SW480 (cell line): ENCODE measurements at regions not wholly inside any gene's neighbourhood (a gene's known extent, or its start where the extent isn't known, plus 50 kb on each side); places are given as distances from the start of the nearest gene placed in this dataset.
"Not testable (repeated sequence)": the region's sequence is repeated elsewhere in the genome, so short reads cannot be mapped to it uniquely, and the experiment has no call there.

Experiments
- DNase-seq: peaks from one replicate; pipeline ENCODE4 v3.0.0-alpha.2; 2016; ENCODE audit warnings: low spot score

DNA sequence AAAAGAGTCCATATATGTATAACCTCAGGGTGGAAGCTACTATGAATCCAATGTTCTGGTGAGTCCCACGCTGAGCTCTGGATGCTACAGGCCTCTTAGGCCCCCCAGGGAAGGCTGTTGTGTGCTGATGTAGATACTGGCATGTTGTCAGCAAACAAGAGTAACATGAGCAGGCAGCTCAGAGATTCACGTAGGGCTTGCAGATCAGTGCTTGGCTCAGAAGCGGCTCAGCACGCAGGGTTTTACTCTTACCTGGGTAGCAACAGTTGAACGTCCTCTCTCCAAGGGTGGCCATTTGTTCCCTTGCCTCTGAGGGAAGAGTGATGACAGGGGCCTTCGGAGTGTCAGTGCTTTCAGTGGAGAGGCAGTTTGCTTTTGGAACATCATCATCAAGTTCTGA is 93.4 kb downstream of the ZFP64 start:
- no peak for DNase-seq

- DNase-seq: no peak
Measured at GRCh38 chr20:52096117-52096516, 95.5 kb downstream of the ZFP64 start.

DNA sequence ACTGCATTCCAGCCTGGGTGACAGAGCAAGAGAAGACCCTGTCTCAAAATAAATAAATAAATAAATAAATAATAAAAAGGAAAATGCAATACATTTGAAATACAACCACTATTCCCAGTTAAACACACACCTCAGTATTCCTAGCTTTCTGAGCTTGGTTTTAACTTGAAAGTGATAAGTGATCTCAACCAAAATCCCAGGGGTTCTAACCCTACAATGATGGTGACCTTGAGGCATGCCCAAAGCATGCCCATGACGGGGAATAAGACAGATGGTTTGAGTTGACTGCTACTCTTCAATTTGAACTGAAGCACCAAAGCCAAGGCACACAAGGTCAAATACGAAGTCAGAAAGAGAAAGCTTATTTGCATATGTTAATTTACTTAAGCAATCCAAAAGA is 96.9 kb downstream of the ZFP64 start:
- DNase-seq: no peak

GRCh38 chr20:52093575-52093974 is 98.0 kb downstream of the ZFP64 start:
- DNase-seq: no peak

DNA sequence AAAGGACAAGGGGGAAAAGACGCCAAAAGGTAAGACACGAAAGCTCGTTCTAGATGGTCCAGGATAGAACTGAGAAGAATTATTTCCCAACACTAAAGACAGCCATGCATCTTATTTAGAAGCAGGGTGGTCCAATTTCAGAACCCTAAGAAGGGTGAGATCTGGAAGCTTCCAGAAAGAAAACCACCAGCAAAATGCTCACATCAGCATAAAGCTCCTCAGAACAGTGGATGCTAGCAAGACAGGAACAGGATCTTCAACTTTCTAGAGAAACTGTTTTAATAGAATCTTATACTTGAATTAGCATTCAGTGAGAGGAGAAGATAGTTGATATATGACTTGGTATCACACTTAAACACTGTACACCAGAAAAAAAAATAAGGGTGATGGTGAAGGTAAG is 101.5 kb downstream of the ZFP64 start:
- DNase-seq: no peak

GRCh38 chr20:52087471-52087870 is 104.1 kb downstream of the ZFP64 start:
- no peak for DNase-seq

GRCh38 chr20:52086878-52087277 is 104.7 kb downstream of the ZFP64 start:
- DNase-seq: no peak

DNA sequence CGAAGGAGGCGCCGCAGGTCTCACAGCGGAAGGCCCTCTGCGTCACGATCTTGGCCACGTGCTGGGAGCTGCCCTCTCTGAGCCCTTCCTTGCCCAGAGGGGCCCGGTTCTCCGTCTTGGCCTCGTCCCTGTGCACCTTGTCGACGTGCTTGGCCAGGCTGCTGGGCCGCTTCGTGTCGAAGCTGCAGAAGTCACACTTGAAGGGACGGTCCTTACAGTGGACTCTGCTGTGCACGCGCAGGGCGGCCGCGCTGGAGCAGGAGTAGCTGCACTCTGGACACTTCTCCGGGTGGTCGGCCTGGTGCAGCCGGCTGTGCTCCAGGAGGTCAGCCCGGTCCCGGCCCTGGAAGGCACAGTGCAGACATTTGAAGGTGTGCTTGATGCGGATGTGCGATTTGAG is 106.9 kb downstream of the ZFP64 start:
- no peak for DNase-seq

GRCh38 chr20:52083627-52084232 is 107.8 kb downstream of the ZFP64 start:
- DNase-seq: peak; percentile 71

- DNase-seq: no peak
Measured at GRCh38 chr20:52082612-52083011, 109.0 kb downstream of the ZFP64 start.

DNA sequence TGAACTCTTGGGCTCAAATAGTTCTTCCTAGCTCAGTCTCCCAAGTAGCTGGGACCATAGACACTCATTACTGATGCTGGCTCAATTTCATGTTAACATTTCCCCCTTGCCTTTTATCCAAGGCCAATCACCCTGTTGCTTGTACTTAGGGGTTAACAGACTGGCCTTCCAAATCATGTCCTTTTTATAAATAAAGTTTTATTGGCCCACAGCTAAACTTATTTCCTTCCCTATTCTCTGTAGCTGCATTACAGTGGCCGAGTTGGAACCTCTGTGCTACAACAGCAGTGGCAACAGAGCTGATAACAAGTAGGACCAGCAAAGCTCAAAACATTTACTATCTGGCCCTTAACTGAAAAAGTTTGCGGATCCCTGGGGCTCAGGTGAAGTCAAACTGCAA is 109.8 kb downstream of the ZFP64 start:
- DNase-seq: no peak

DNA sequence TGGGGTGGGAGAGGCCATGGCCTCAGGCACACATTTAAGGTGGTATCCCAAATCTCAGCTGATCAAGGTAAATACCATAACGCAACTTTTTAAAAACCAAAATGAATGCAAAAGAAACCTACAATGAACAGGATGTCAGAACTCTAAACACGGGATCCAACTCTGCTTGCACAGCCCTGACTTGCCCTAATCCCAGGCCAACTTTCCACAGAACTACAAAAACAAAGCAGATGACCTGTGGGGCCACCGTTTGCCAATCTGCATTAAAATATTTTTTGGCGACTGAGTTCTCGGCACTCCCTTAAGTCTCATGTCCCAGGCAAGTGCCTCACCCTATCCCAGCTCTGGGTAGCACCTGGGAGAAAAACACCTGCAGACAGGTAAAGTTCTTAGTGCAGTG is 110.5 kb downstream of the ZFP64 start:
- no peak for DNase-seq

- no peak for DNase-seq
Measured at GRCh38 chr20:52078289-52078688, 113.3 kb downstream of the ZFP64 start.

- DNase-seq: no peak
Measured at GRCh38 chr20:52076164-52076563, 115.4 kb downstream of the ZFP64 start.

GRCh38 chr20:52075400-52075799 is 116.2 kb downstream of the ZFP64 start:
- no peak for DNase-seq

DNA sequence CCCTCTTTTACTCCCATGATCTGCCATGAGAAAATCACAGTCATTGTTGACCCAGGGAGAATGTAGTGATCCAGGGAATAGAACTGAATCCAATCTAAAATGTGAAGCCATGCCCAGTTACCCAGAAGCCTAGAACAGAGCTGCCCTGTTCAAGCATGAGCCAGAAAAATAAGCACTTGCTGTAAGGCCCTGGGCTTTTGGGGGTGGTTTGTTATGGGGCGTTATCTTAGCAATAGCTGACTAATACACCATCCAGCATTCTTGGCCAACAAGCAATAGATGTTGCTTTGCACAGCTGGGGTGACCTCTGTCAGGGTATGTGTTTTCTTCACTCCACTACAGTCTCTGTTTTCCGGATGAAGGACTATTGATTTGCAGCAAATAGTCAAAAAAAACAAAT is 120.4 kb downstream of the ZFP64 start:
- DNase-seq: no peak

DNA sequence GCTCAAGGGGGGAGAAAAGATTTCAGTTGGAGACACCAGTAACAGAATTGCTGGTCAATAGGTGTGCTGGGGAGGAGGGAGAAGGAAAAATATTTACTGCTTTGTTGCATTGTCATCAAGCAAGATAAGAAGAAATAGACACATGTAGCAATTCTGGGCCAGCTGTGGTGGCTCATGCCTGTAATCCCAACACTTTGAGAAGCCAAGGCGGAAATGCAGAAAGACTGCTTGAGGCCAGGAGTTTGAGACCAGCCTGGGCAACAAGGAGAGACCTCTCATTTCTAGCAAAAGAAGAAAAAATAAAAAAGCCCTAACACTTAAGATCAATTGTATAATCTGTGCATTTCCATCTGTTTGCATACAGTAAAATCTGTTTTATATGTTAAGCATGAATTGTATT is 126.6 kb downstream of the ZFP64 start:
- no peak for DNase-seq

DNA sequence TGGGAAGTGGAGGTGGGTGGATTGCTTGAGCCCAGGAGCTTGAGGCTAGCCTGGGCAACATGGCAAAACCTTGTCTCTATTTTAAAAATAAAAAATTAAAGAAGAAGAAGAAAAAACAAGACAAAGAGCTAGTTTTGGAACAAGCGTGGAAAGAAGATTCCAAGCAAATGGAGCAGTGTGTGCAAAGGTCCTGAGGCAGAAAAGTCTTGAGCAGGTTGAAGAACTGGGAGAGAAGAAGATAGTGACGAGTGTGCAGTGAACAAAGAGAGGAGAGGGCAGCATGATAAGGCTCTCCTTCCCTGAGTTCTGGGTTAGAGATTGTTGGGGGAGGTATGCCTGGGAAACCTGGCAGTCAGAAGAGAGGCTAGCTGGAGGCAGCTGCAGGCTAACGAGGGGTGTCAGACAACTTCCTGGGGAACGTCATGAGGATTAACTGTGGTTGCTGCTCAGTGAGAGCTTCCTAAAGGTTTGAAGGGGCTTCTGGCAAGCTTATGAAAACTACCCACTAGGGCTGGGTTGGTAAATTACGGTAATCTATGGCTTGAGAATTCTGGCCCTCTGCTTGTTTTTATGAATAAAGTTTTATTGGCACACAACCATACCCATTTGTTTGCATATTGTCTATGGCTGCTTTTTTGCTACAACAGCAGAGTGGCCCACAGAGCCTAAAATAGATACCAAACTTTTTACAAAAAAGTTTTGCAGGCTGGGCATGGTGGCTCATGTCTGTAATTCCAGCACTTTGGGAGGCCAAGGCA is 128.9 kb downstream of the ZFP64 start:
- no peak for DNase-seq

DNA sequence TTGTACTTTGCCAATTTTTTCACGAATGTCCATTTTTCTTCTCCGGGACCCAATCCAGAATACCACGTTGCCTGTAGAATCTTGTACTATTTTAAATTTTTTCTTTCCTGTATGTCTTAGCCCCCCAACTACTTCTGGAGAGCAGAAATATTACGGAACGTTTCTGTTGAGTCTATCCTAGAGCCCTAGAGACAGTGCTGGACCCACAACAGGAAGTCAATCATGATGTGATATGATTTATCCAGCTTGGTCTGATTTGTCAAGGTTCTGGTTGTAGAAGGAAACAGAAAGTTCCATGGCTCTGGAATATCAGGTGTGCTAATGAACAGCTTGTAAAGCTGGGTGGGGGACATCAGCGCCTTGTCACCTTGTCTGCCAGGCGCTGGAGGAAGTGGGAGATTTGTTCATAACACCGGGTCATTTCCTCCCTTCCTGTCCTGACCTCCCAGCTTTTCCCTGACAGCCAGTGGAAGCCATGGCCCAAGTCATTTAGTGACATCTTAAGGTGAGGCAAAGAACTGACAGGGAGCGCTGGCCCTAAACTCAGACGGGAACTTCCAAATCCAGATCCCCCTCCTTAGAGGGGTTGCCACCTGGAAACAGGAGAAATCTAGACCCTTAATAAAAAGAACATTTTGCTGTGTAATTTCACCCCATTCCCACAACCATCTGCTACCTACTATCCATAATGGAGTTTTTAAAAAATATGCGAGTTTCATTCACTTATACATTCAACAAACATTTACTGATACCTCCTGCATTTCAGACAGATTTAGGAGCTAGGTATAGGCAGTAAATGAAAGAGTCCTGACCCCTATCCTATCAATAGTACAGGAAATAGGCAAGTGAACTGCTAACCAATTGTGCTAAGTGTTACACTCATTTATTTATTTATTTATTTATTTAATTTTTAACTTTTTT is 130.5 kb downstream of the ZFP64 start:
- DNase-seq: peak; percentile 68

DNA sequence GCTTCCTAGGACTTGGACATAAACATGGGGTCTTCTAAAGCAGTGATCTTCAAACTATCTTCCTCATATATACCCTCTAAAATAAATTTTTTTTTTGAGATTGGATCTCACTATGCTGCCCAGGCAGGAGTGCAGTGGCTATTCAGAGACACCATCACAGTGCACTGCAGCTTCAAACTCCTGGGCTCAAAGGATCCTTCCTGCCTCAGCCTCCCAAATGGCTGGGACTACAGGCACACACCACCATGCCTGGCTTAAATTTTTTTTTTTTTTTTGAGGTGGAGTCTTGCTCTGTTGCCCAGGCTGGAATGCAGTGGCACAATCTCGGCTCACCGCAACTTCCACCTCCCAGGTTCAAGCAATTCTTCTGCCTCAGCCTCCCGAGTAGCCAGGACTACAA is 134.4 kb downstream of the ZFP64 start:
- DNase-seq: not testable (repeated sequence)

- peak; percentile 30 for DNase-seq
Measured at GRCh38 chr20:52056203-52057062, 135.1 kb downstream of the ZFP64 start.

- DNase-seq: no peak
Measured at GRCh38 chr20:52054123-52054522, 137.5 kb downstream of the ZFP64 start.
